ENCODE measurements at regions not wholly inside any gene's neighbourhood (a gene's known extent, or its start where the extent isn't known, plus 50 kb on each side); places are given as distances from the start of the nearest gene placed in this dataset.

DNA sequence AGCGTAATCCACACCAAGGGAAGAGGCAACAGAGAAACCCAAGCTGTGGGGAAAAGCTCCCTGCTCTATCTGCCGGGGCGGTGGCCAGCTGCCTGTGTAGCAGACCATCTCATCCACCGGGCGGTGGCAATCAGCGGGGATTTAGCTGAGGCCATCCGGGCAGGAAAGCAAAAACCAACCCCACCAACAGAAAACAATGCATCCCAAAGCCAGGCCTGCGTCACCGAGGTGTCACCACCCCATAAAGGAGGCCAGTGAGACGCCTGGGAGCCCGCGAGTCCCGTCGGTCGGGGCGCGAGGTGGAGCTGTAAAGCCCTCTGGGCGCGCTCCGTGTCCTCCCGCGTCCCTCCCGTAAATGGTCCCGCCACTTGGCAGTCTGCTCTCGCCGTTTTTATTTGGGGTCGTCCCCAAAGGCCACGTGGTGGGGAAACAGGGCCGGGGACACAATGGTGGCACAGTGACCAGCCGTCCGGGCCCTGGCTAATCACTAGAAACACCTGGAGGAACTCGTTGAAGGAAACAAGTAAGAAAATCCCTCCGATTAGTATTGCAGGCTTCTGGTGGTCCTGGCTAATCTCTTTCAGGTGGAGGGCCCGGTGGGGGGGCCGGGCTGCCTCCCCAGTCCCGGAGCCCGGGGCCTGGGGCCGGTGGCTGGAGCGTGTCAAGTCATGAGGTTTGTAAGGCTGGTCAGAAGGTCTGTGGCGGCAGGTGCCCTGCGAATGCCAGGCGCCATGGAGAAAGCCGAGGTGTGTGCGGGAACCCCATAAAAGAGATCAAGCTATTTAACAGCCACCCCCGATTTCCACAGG is 94.7 kb upstream of the GSC start:
- TF ChIP-seq, protein P1, sequence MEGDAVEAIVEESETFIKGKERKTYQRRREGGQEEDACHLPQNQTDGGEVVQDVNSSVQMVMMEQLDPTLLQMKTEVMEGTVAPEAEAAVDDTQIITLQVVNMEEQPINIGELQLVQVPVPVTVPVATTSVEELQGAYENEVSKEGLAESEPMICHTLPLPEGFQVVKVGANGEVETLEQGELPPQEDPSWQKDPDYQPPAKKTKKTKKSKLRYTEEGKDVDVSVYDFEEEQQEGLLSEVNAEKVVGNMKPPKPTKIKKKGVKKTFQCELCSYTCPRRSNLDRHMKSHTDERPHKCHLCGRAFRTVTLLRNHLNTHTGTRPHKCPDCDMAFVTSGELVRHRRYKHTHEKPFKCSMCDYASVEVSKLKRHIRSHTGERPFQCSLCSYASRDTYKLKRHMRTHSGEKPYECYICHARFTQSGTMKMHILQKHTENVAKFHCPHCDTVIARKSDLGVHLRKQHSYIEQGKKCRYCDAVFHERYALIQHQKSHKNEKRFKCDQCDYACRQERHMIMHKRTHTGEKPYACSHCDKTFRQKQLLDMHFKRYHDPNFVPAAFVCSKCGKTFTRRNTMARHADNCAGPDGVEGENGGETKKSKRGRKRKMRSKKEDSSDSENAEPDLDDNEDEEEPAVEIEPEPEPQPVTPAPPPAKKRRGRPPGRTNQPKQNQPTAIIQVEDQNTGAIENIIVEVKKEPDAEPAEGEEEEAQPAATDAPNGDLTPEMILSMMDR (IDR thresholded peaks at IDR 0.05): no peak
- no peak for TF ChIP-seq POLR2A (IDR thresholded peaks at IDR 0.05)
